HG02884 (cell line): ENCODE measurements at regions not wholly inside any gene's neighbourhood (a gene's known extent, or its start where the extent isn't known, plus 50 kb on each side); places are given as distances from the start of the nearest gene placed in this dataset.
"Not testable (repeated sequence)": the region's sequence is repeated elsewhere in the genome, so short reads cannot be mapped to it uniquely, and the experiment has no call there.

Experiments used
- ATAC-seq: cut with Tn5 transposase; IDR thresholded peaks from one replicate; pipeline ENCODE4 v1.9.1; 2021; ENCODE audit warnings: mild to moderate bottlenecking, moderate library complexity; ENCODE audit not compliant: unreplicated experiment

DNA sequence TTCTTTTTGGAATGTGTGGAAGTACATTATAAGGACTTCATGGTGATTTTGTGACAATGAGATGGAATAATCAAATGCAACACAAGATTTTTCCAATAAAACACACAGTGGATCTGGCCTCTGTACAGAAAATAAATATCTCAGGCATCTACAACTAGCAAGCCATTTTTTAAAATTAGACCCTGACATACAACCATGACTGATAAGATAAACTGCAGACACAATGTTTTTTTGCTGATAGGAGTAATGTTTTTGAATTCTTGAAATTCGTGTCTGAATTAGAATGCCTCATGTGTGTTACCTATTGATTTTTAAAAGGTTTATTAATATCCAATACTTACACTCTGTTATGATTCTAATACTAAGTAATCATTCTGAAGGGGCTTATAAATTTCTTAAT lies 328.1 kb downstream of the HGF start:
- ATAC-seq, result no peak

DNA sequence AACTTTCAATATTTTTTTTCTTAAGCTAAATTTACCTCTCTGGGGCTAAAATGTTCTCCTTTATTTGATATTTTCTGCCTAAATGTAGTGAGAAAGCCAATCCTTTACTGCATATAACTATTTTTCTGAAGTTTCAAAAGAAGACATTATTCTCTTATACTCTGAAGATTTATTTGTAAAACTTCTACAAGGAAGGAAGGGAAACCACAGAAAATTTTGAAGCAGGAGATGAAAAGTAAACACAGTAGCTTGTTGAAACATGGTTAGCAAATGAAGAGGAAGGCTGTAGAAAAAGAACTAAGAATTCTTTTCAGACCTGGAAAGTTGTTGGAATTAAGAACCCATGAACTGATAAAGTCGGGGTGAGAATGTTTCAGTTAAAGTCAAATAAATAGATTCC lies 330.3 kb downstream of the HGF start:
- ATAC-seq, result no peak

DNA sequence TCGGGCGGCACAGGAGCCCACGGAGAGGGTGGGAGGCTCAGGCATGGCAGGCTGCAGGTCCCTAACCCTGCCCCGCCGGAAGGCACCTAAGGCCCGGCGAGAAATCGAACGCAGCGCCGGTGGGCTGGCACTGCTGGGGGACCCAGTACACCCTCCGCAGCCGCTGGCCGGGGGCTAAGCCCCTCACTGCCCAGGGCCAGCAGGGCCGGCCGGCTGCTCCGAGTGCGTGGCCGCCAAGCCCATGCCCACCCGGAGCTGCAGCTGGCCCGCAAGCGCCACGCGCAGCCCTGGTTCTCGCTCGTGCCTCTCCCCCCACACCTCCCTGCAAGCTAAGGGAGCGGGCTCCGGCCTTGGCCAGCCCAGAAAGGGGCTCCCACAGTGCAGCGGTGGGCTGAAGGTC lies 332.7 kb downstream of the HGF start:
- not testable (repeated sequence) for ATAC-seq

DNA sequence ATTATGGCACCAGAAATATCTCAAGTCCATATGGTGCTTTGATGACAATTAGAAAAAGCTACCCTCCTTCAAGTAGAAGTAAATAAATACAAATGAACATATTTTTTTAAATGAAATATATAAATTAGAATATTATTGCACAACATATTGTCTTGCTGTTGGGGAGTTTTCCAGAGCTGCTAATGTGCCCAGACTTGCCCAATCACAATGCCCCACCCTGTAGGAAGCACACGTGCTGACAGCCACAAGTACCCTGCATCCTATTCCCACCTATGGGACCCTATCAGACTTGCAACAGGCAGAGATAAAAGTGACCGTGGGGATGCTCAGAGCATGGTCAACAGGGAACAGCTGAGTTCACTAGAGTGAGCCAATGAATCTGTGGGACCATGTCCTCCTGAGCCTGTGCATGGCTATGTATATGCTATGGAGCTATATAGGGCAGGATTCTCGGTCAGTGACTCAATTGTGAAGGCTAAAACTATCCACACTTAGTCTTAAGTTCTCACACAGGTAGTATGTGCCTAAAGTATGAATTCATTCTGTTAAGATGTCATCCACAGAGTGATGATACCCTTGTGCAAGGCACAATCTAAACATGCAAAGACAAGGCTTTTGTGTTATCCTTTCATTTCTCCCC lies 336.0 kb downstream of the HGF start:
- no peak for ATAC-seq

DNA sequence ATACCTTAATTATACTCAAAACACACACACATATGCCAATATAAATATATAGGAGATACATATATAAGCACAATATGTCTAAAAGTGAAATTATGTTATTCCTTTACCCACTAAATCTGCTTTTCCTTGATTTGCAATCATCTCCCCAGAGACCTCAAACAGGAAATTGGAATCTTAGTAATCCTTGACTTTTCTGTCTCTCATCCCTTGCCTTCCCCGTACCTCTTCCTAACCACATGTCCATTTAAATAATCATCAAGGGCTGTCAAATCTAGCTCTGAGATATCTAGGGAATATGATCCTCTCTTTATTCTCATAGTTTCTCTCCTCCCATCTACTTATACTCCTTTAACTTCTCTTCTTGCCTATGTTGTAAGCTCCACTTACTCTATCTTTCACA lies 336.6 kb downstream of the HGF start:
- no peak for ATAC-seq

DNA sequence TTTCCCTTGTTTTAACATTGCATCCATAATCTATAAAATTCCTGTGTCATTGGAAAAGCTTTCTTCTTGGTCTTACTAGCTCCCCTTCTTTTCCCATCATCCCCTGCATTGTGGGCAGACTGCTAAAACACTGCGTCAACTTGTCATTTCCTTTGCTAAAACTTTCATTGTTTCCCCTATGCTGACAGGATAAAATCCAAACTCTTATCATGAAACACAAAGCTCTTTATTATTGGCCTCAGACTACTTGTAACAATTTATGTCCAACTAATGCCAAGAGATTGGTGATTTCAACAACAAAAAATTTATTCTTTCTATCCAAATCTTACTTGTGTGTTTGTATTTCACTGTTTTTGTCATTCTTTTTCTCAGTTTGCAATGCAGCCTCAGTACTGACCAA lies 339.1 kb downstream of the HGF start:
- no peak for ATAC-seq

DNA sequence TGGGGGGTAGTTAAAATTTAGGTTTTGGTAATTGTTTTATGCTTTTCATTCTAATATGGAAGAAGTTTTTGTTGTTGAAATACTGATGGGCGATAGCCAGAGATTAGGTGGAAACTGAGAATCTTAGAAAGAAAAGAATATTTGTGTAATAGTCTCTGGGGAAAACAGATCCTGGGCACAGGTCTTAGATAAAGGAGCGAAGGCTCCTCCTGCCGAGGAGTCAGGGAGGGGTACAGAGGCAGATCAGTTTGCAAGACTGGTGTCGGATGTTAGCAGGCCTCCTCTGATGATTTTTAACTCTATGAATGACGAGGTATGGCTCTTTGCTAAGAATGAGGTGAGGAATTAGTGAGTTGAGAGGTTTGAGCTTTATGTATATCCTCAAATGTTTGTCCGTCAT lies 339.7 kb downstream of the HGF start:
- ATAC-seq, result no peak

DNA sequence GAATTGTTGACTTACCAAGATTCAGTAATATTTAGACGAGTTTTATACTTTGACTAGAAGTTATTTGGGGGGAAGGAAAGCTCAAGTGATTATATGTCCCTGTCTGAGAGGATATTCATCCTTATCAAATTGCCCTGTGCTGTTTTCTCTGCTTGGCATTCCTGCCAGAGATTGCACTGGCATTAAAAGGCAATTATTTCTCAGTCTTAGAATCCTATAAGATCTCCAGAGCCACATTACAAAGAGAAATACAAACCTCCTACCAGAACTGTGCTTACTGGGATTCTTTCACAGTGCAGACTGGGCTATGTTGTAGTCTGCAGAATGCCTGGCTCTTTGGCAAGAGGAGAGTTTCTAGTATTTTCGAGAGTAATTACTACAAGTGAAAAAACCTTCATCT lies 342.4 kb downstream of the HGF start:
- ATAC-seq, result no peak

DNA sequence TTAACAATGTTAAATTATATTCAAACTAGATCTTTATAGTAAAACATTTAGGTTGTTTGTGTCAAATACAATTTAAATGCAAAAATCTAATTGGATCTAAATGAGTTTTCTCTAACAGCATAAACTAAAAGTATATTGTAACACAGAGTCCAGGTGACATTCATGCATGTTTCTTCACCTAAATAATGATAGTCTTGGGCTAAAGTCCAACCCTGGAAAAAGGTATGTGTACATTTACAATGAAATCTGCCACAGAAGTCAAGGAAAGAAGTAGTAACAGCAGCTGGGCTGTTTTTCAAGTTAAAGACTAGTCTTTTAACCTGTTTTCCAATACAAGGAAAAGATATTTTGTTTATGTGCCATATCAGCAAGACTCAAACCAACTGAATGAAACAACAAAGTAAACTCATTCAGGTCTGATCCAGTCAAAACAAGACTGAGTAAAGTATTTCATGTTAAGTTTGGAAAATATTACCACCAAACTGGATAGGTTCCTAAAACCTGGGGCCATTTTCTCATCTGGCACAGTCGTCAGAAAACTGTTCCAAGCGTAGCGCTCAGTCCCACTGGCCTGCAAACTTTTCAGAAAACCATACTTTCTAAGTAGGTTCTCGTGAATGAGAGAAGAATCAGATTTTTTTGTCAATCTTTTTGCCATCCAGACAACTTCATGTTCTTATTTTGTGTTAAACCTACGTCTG lies 349.2 kb downstream of the HGF start:
- no peak for ATAC-seq

DNA sequence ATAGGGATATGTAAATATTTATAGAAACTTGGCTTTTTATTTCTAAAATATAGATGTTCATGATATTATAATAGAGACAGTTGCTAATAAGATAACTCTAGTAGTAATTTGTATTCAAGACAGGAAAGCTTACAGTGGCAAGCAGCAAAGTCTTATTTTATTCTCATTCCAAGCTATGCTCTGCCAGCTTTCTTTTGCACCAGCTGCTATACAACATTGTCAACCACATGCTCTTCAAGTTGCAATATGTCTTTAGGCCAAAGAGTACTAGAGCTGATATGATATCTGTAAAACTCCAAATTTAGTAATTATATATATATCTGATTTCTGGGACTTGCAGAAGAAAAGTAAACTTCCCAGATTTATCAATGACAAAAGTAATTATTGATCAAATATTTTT lies 350.1 kb downstream of the HGF start:
- no peak for ATAC-seq

DNA sequence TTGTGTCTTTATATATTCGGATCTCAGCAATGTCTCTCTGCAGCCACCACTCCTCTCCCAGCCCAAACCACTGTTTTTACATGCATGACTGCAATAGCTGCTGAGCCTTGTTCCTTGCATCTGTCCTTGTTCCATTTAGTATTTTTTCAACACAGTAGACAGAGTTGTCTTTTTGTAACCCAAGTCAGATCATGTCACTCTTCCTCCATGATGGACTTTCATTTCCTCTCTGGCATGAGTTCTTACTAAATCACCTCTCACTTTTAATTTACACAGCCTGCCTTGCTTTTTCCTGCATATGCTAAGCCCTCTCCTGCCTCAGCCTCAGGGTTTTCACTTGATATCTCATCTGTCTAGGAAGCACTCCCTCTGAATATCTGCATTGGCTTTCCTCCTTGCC lies 353.2 kb downstream of the HGF start:
- no peak for ATAC-seq

DNA sequence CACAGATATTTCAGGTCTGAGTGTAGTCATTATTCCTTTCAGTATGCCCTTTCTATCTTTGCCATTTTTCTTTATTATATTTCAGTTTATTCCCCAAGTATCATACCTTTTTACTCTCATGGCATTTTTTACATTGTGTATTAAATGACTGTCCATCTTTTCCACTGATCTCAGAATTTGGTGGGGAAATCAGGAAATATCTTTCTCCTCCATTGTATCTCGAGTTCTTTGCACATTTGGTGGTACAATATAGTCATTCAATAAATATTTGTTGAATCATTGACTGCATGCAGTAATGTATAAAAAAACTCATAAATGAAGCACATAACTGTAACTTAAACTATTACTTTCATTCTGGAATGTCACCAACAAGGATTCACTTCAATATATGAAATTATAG lies 354.7 kb downstream of the HGF start:
- ATAC-seq, result no peak

DNA sequence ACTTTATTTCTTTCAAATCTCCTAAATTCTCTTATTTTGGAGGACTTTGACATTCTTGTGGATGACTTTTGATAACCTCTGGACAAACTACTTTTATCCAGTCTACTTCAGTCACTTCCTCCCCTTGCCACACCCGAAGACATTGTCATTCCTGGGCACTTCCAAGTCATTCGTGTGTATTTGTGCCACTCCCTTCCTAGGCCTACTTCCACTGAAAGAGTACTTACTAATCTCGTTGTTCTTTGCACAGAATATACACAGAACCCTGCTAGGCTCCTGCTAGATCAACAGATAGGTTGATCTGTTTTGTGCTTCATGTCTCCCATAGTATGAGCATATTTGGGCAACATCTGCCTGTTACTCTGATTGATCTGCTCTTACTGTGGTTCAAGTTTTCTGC lies 355.4 kb downstream of the HGF start:
- ATAC-seq, result no peak

DNA sequence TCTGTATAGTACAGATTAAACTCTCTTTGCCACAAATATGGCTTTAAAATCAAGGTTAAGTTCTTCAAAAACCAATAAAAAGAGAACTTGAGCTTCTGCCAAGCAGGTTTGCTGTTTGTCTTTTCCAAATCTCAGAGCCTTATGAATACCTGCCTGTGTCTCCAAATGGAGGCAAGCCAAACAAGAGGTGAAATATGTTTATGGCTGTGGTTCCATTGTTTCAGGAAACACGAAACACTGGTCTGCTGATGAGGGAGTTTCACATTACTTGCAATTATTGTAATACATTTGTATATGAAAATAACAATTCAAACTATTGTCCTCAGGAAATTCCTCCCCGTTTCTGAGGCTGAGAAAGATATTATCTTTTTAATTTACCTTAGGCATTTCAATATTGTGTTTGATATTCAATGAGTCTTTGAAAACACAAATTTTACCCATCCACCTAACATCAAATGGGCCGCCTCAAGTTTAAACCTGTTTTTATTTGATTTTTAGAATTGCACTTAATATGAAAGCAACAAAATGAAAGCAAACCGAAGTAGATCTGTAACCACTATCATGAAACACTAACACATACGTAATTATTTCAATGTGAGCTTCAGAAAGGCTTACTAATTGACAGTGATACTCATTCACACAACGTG lies 359.3 kb downstream of the HGF start:
- no peak for ATAC-seq

DNA sequence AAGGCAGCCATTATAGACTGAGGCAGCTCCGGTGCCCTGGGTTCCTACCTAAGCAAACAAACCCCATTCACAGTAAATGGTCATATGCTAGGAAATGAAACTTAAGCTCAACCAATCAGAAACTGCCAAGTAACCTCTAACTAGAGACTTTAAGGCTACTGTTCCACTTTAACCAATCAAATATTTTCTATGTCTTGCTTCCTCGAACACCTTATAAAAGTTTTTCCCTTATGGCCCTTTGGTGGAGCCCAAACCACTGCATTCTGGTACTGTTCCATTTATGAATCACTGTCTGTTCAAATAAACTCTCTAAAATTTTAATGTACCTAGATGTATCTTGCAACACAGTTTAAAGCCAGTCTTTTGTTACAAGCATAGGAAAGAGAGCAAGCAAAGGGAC lies 361.1 kb downstream of the HGF start:
- no peak for ATAC-seq

DNA sequence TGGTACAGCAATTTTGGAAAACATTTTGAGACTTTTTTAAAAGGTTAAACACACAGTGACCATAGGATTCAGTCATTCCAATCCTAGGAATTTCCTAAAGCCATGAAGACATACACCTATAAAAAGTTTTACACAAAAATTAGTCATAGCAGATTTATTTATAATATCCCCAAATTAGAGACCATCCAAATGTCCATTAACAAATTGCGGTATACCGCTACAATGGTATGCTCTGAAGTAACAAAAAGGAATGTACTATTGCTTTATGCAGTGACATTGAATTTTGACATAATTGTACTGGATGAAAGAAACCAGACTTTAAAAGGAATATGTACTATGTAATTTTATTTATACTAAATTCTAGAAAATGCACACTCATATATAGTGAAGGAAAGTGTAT lies 362.8 kb downstream of the HGF start:
- no peak for ATAC-seq

DNA sequence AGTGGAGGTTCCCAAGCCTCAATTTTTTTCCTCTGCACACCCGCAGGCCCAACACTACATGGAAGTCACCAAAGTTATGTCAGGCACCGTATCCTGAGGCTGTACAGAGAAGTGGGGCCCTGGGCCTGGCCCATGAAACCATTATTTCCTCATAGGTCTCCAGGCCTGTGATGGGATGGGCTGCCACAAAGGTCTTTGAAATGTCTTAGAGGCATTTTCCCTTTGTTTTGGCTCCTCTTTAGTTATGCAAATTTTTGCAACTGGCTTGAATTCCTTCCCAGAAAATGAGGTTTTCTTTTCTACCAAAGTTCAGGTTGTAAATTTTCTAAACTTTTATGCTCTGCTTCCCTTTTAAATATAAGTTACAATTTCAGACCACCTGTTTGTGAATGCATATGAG lies 365.2 kb downstream of the HGF start:
- no peak for ATAC-seq

DNA sequence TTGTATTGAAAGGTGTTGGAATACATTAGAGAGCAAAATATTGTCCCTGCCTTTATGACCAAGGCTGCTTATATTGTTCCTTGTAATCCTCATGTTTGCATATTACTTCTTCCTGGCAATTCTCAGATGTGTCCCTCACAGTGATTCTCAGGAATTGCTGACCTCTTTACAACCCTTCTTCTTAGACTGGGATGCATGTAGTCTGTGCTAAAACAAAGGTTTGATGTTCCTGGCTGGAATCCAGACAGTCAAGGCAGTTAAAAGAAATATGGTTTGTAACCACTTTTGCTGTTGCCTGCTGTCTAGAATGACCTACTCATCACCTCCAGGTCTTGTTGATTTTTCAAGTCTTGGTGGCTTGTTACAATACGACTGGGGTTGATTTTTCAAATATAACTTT lies 367.6 kb downstream of the HGF start:
- ATAC-seq, result no peak

DNA sequence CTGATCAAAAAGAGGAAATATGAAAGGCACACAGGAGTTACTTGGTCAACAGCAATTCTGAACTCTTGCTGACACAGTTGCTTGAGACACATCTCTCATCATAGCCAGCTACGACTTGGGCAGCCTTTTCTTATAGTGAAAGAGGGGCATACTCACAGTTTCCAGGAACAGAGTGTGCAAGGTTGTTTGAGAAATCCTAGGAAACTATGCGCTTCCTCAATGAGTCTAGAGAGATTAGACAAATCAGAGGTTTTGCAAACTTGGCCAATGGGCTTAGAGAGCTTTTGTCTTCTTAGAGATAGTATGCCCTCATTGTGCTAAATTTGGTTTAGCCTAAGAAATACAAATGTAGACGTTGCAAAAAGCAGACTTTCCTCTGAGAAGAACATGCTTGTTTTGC lies 370.4 kb downstream of the HGF start:
- ATAC-seq, result no peak

DNA sequence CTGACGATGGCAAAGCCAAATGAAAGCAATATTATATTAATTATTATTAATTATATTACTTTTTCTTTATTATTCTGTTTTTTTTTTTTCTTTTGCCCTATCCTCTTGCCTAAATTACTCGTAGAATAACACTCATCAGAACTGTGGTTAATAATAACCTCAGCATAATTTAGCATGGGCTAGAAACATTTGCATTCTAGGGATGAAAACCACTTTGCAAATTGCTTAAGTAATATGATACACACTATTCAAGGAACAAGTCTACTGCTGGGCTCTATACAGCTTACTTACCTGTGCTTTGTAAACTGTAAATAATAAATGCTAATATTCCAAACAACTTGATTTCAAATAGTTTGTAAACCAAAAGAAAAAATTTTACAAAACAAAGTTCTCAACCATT lies 375.8 kb downstream of the HGF start:
- ATAC-seq, result no peak

DNA sequence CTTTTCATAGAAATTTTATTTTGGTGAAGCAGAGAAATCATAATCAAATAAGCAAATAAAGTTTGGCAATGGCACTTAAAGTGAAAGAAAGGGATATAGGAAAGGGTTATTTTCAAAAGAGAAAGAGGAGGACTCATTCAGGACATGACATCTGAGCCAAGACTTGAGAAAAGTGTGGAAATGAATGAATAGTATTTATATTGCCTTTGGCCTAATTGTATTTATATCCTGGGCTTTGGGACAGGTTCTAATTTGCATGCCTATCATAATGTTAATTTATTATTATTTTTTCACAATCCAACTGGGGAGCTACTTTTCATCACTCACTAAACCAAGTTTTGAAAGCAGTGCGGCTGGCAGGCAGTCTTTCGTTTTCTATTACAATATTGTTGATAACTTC lies 376.8 kb downstream of the HGF start:
- ATAC-seq, result no peak

DNA sequence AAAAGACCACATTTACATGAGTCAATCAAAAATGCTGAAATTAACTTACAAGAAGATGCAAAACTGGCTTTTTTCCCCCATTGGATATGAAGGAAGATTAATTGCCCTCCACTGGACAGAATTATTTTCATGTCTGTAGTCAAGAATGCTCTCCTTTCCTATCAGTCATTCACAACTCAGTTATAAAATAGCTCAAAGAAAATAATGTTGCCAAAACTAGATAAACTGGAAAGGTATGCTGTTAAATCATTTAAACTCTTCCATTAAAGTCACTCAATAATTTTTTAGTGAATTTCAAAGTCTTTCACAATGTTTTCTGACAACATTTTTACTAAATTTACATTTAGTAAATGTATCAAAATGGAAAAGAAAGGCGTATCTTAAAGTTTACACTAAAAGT lies 384.5 kb downstream of the HGF start:
- no peak for ATAC-seq

DNA sequence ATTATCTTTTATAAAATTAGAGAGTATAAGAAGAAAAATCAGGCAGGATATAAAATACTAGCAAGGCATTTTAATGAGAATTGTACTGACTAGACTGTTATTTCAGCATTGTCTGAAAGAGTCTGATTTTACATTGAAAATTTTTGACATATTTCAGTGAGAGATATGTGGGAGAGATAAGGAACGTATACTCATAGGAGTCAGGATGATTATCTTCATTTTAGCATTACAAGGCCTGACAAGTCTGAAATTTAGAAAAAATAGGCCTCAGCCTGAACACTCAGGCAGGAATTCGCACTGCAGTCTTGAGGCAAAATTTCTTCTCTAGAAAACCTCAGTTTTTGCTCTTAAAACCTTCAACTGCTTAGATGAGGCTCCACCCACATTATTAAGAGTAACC lies 386.0 kb downstream of the HGF start:
- ATAC-seq, result no peak
